ENCODE measurements at regions not wholly inside any gene's neighbourhood (a gene's known extent, or its start where the extent isn't known, plus 50 kb on each side); places are given as distances from the start of the nearest gene placed in this dataset.
"Not testable (repeated sequence)": the region's sequence is repeated elsewhere in the genome, so short reads cannot be mapped to it uniquely, and the experiment has no call there.

DNA sequence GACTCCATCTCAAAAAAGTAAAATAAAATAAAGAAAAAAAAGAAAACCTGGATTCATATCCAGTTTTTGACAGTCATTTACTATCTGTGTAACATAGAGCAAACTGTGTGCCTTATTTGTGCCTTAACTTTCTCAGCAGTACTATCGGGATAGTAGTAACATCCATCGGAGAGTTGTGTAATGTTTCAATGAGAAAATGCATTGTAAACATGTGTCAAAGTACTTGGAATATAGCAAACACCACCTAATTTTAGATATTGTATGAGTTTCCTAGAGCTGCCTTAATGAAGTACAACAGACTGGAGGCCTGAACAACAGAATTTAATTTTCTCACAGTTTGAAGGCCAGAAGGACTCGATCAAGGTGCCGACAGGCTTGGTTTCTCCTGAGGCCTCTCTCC lies 81.3 kb upstream of the CDC42EP3 start:
- H3K4me1 ChIP-seq: peaks cover 0 to 13% (median 0%) of the 10 kb centered on the region in 9 donors
- no peak for ATAC-seq
- 87 to 93% methylated on average over 2 to 3 of the region's 4 CpGs for WGBS, 2 donors
- intact Hi-C loops (cut with DNase I): no loop called here
- TF ChIP-seq, protein P1, sequence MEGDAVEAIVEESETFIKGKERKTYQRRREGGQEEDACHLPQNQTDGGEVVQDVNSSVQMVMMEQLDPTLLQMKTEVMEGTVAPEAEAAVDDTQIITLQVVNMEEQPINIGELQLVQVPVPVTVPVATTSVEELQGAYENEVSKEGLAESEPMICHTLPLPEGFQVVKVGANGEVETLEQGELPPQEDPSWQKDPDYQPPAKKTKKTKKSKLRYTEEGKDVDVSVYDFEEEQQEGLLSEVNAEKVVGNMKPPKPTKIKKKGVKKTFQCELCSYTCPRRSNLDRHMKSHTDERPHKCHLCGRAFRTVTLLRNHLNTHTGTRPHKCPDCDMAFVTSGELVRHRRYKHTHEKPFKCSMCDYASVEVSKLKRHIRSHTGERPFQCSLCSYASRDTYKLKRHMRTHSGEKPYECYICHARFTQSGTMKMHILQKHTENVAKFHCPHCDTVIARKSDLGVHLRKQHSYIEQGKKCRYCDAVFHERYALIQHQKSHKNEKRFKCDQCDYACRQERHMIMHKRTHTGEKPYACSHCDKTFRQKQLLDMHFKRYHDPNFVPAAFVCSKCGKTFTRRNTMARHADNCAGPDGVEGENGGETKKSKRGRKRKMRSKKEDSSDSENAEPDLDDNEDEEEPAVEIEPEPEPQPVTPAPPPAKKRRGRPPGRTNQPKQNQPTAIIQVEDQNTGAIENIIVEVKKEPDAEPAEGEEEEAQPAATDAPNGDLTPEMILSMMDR (IDR thresholded peaks at IDR 0.05): no peak
- H3K27ac ChIP-seq: no peak overlapping the region
- no peaks in the 10 kb centered on the region for H3K27me3 ChIP-seq
- no peak overlapping the region for H3K4me3 ChIP-seq
- H3K9me3 ChIP-seq: no peaks in the 10 kb centered on the region
- no peaks in the 10 kb centered on the region for H3K36me3 ChIP-seq
- DNase-seq: no peak

DNA sequence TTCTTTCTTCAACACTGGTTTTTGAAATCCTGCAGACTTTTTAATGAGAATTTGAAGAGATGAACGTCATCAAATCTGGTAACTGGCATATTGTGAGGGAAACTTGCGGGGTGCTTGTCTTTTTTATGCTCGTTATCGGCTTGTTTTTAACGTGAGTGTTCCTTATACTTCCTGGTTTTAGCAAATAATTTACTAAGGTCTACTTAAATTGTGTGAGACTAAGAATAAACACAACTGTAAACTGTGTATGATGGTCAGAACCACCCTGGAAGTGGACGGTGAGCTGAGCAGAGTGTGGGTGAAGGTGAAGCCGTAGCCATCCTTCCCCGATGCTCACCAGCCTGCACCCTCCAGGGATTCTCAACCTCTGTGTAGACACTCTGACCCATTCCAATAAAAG lies 82.3 kb upstream of the CDC42EP3 start:
- DNase-seq (no peak), ATAC-seq (no peak)
- intact Hi-C loops (cut with DNase I): no loop called here
- Histone ChIP-seq H3K4me1 (peaks cover 0 to 5% (median 0%) of the 10 kb centered on the region in 9 donors), H3K4me3 (no peak overlapping the region), H3K27me3 (no peaks in the 10 kb centered on the region), H3K36me3 (no peaks in the 10 kb centered on the region), H3K9me3 (no peaks in the 10 kb centered on the region), H3K27ac (no peak overlapping the region)
- TF ChIP-seq, protein P1 (IDR thresholded peaks at IDR 0.05): no peak
- 93 to 96% methylated on average over 8 of the region's 8 CpGs for WGBS, 2 donors

DNA sequence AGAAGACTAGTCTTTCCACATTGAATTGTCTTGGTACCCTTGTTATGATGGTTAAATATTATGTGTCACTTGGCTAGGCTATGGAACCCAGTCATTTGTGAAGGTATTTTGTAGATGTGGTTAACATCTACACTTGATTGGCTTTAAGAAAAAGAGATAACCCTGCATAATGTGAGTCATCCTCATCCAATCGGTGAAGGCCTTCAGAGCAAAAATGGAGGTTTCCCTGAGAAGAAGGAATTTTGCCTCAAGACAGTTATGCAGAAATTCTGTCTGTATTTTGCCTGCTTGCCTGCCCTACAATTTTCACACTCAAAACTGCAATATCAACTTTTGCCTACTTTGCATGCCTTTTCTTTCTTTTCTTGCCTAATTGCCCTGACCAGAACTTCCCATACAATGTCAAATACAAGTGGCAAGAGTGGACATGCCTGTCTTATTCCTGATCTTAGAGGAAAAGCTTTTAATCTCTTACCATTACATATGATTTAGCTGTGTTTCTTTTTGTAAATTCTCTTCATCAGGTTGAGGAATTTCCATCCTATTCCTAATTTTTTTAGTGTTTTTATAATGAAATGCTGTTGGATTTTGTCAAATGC lies 84.6 kb upstream of the CDC42EP3 start:
- H3K27me3 ChIP-seq; H3K27ac ChIP-seq; H3K36me3 ChIP-seq; H3K4me1 ChIP-seq; ATAC-seq; intact Hi-C loops (cut with DNase I); DNase-seq; H3K9me3 ChIP-seq; H3K4me3 ChIP-seq: not testable (repeated sequence)
- WGBS, 2 donors: 96 to 100% methylated on average over 1 of the region's 1 CpG

DNA sequence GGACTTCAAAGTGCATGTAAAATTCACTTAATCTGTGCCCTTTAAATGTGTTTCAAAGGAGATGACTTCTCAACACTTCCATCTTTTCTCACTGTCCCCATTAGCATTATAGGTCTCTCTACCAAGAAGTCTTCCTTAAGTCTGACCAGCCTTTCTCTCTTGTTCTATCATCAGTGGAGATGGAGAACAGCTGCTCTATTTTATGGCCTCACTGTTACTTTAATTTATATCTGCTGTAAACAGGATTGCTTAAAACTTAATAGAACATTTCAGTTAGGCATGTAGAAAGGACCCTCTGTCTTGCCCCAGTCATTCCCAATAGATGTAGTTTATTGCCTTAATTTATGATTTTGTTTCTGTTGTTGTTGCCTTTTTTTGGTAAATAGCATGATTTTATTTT lies 86.0 kb upstream of the CDC42EP3 start:
- H3K4me3 ChIP-seq; intact Hi-C loops (cut with DNase I); H3K36me3 ChIP-seq; H3K9me3 ChIP-seq; ATAC-seq; H3K27ac ChIP-seq; H3K27me3 ChIP-seq; DNase-seq: not testable (repeated sequence)
- H3K4me1 ChIP-seq: peaks cover 0 to 19% (median 0%) of the 10 kb centered on the region in 9 donors

DNA sequence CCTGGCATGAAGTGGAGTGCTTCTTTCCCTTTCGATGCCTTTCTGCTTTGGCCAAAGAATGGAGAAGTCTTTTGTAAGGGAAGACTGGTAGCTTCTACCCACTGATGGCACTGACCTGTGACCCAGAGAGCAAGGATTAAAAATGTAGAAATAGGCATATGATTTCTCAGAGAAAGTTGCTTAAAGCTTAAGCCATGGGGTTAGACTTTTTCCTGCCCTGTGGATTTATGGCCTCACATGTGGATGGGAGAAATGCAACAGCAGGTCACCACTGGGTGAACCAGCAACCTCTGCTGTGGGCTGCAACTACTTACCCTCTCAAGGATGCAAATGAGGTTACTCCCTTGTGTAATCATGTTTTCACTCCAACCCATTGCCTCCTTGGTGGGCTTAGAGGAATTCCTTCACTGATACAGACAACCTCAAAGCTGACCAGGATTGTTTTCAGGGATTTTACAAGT lies 86.7 kb upstream of the CDC42EP3 start:
- ATAC-seq; intact Hi-C loops (cut with DNase I); H3K9me3 ChIP-seq; H3K27ac ChIP-seq; H3K4me3 ChIP-seq; DNase-seq; H3K27me3 ChIP-seq; H3K36me3 ChIP-seq: not testable (repeated sequence)
- H3K4me1 ChIP-seq: peaks cover 0 to 21% (median 0%) of the 10 kb centered on the region in 9 donors
- 88 to 95% methylated on average over 1 of the region's 1 CpG for WGBS, 2 donors

DNA sequence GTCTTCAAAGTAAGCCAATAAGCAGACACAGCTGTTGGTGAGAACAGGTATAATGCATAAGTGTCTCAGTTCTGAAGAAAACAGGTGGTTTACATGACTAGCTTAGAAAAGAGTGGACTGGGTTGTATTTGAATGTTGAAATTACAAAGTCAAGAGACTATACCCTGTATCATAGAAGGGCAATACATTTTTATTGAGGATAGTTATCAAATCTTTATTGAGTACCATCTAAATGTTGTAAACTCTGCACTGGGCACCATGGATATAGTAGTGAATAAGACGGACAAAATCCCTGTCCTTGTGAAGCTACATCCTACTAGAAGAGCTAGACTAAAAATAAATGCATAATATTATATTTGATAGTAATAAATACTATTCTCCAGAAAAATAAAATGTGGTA lies 88.5 kb upstream of the CDC42EP3 start:
- 91 to 97% methylated on average over 1 of the region's 1 CpG for WGBS, 2 donors
- H3K27ac ChIP-seq; H3K9me3 ChIP-seq; H3K27me3 ChIP-seq; H3K4me3 ChIP-seq; ATAC-seq; H3K36me3 ChIP-seq; intact Hi-C loops (cut with DNase I); DNase-seq: not testable (repeated sequence)
- H3K4me1 ChIP-seq: peaks cover 0 to 34% (median 0%) of the 10 kb centered on the region in 9 donors

Measured in heart right ventricle (tissue), 16 donors.